Endodermal cell (in vitro differentiated cells): ENCODE measurements at regions not wholly inside any gene's neighbourhood (a gene's known extent, or its start where the extent isn't known, plus 50 kb on each side); places are given as distances from the start of the nearest gene placed in this dataset.

Experiments
- DNase-seq: peaks from one replicate; pipeline ENCODE4 v3.0.0-alpha.2; 2017
- H3K27ac ChIP-seq: 2 replicates; pipeline ENCODE4 v1.5.1; 2013; ENCODE audit warnings: mild to moderate bottlenecking, low read depth, low read length, moderate library complexity
- H3K27me3 ChIP-seq: 2 replicates; pipeline ENCODE4 v1.6.1; 2013; ENCODE audit warnings: mild to moderate bottlenecking, low read length, moderate library complexity; ENCODE audit not compliant: insufficient read depth, control insufficient read depth, poor library complexity, severe bottlenecking
- H3K36me3 ChIP-seq: 2 replicates; pipeline ENCODE4 v1.7.0; 2013; ENCODE audit warnings: mild to moderate bottlenecking, low read length, moderate library complexity; ENCODE audit not compliant: control insufficient read depth, insufficient read depth
- H3K4me1 ChIP-seq: one replicate; pipeline ENCODE4 v1.7.0; 2013; ENCODE audit warnings: low read length; ENCODE audit not compliant: control insufficient read depth, insufficient read depth
- H3K4me3 ChIP-seq: 2 replicates; pipeline ENCODE4 v1.5.1; 2013; ENCODE audit warnings: mild to moderate bottlenecking, low read length, moderate library complexity
- H3K9ac ChIP-seq: 2 replicates; pipeline ENCODE4 v1.6.1; 2013; ENCODE audit warnings: mild to moderate bottlenecking, low read length, moderate library complexity; ENCODE audit not compliant: poor library complexity, severe bottlenecking; ENCODE audit errors: extremely low read depth
- H3K9me3 ChIP-seq: 2 replicates; pipeline ENCODE4 v1.6.1; 2013; ENCODE audit warnings: mild to moderate bottlenecking, low read length, moderate library complexity; ENCODE audit not compliant: control insufficient read depth
- H3K27ac Mint-ChIP-seq: 2 replicates; pipeline ENCODE4 v1.8.0; 2020; ENCODE audit warnings: mixed read lengths
- H3K27me3 Mint-ChIP-seq: 2 replicates; pipeline ENCODE4 v1.8.0; 2021; ENCODE audit warnings: mild to moderate bottlenecking, mixed read lengths; ENCODE audit not compliant: insufficient read depth
- H3K36me3 Mint-ChIP-seq: 2 replicates; pipeline ENCODE4 v1.8.0; 2020; ENCODE audit warnings: low read depth, mixed read lengths
- H3K4me1 Mint-ChIP-seq: 2 replicates; pipeline ENCODE4 v1.8.0; 2020; ENCODE audit warnings: mixed read lengths
- H3K4me3 Mint-ChIP-seq: 2 replicates; pipeline ENCODE4 v1.8.0; 2020; ENCODE audit warnings: mild to moderate bottlenecking, moderate library complexity, mixed read lengths
- H3K9me3 Mint-ChIP-seq: 2 replicates; pipeline ENCODE4 v1.8.0; 2020; ENCODE audit warnings: mild to moderate bottlenecking, mixed read lengths
- WGBS, 2 experiments: methylation state at CpG; one replicate each; pipeline versions ENCODE4 v1.1.5 to v1.1.7; 2013; ENCODE audit warnings: missing lambda C conversion rate in 2 of 2, mixed read lengths in 1 of 2; ENCODE audit not compliant: insufficient coverage in 1 of 2, insufficient read length in 1 of 2; 5-methylcytosine and 5-hydroxymethylcytosine counted together
- TF ChIP-seq, protein P1 (sequence below): fragments of 200-600 bp; sonication (generic); conservative IDR thresholded peaks from 2 replicates; pipeline ENCODE4 v1.5.0; 2021; ENCODE audit warnings: antibody characterized with exemption, mild to moderate bottlenecking

- Histone ChIP-seq H3K4me1 (no peaks in the 10 kb centered on the region), H3K27me3 (no peaks in the 10 kb centered on the region), H3K4me3 (no peak overlapping the region), H3K9me3 (no peaks in the 10 kb centered on the region), H3K27ac (no peak overlapping the region), H3K36me3 (no peaks in the 10 kb centered on the region), H3K9ac (no peak overlapping the region)
- TF ChIP-seq, protein P1, sequence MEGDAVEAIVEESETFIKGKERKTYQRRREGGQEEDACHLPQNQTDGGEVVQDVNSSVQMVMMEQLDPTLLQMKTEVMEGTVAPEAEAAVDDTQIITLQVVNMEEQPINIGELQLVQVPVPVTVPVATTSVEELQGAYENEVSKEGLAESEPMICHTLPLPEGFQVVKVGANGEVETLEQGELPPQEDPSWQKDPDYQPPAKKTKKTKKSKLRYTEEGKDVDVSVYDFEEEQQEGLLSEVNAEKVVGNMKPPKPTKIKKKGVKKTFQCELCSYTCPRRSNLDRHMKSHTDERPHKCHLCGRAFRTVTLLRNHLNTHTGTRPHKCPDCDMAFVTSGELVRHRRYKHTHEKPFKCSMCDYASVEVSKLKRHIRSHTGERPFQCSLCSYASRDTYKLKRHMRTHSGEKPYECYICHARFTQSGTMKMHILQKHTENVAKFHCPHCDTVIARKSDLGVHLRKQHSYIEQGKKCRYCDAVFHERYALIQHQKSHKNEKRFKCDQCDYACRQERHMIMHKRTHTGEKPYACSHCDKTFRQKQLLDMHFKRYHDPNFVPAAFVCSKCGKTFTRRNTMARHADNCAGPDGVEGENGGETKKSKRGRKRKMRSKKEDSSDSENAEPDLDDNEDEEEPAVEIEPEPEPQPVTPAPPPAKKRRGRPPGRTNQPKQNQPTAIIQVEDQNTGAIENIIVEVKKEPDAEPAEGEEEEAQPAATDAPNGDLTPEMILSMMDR: no peak
- Mint-ChIP-seq H3K36me3 (peaks cover 4% of the 10 kb centered on the region), H3K4me3 (no peak overlapping the region), H3K9me3 (peaks cover 20% of the 10 kb centered on the region), H3K27ac (no peak overlapping the region), H3K4me1 (no peaks in the 10 kb centered on the region), H3K27me3 (no peaks in the 10 kb centered on the region)
- no peak for DNase-seq
- 100% methylated on average over 1 of the region's 2 CpGs; no CpG with 5 or more reads in 1 of the 2 experiments for WGBS, 2 experiments
Measured at GRCh38 chrX:128927363-128927762, 595.9 kb downstream of the SMARCA1 start.

DNA sequence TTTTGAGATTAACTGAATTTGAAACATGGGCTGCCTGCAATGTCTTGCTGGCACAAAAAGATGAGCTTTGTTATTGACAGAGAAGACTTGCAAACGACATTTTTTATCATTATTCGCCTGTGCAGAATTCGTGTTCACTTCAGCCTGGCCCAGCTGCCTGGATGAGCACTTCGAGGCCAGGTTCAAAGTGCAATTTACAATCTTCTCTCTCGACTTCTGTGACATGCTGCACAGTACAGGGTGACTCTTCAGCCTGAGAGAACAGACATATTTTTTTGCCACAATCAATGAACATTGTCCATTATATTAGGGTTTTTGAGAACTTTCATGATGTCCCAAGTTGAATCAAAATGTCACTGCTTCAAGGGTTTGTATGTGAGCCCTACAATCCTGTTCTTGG is 616.5 kb downstream of the SMARCA1 start:
- Mint-ChIP-seq H3K4me3 (no peak overlapping the region), H3K36me3 (no peaks in the 10 kb centered on the region), H3K27me3 (no peaks in the 10 kb centered on the region), H3K9me3 (no peaks in the 10 kb centered on the region), H3K27ac (no peak overlapping the region), H3K4me1 (peaks cover 29% of the 10 kb centered on the region)
- TF ChIP-seq, protein P1: no peak
- WGBS, 2 experiments: 91 to 95% methylated on average over 3 to 5 of the region's 5 CpGs
- Histone ChIP-seq H3K4me3 (no peak overlapping the region), H3K36me3 (no peaks in the 10 kb centered on the region), H3K27ac (no peak overlapping the region), H3K9me3 (no peaks in the 10 kb centered on the region), H3K4me1 (peaks cover 5% of the 10 kb centered on the region), H3K27me3 (no peaks in the 10 kb centered on the region), H3K9ac (no peak overlapping the region)
- DNase-seq: no peak

GRCh38 chrX:128901018-128901417 is 622.3 kb downstream of the SMARCA1 start:
- DNase-seq: no peak
- peaks cover 13% of the 10 kb centered on the region for H3K4me1 Mint-ChIP-seq
- no peaks in the 10 kb centered on the region for H3K27me3 Mint-ChIP-seq
- WGBS, 2 experiments: 100% methylated on average over 2 of the region's 2 CpGs; no CpG with 5 or more reads in 1 of the 2 experiments
- no peaks in the 10 kb centered on the region for H3K9me3 Mint-ChIP-seq
- no peak overlapping the region for H3K4me3 Mint-ChIP-seq
- Histone ChIP-seq H3K4me1 (no peaks in the 10 kb centered on the region), H3K4me3 (no peak overlapping the region), H3K36me3 (no peaks in the 10 kb centered on the region), H3K27ac (no peak overlapping the region), H3K9me3 (no peaks in the 10 kb centered on the region), H3K27me3 (no peaks in the 10 kb centered on the region), H3K9ac (no peak overlapping the region)
- H3K27ac Mint-ChIP-seq: no peak overlapping the region
- H3K36me3 Mint-ChIP-seq: no peaks in the 10 kb centered on the region
- TF ChIP-seq, protein P1: no peak
